HS-27A (cell line): ENCODE measurements at regions not wholly inside any gene's neighbourhood (a gene's known extent, or its start where the extent isn't known, plus 50 kb on each side); places are given as distances from the start of the nearest gene placed in this dataset.

ENCODE experiments used
- DNase-seq: peaks from one replicate; pipeline ENCODE4 v3.0.0-alpha.2; 2012; ENCODE audit warnings: low read depth, missing footprints

- no peak for DNase-seq
These were observed 353.0 kb downstream of the IDS start for GRCh38 chrX:149151805-149152757.

- no peak for DNase-seq
These were observed 359.2 kb downstream of the IDS start for GRCh38 chrX:149145845-149146285.

GRCh38 chrX:149131774-149132173, 373.3 kb downstream of the IDS start:
- DNase-seq: no peak

- no peak for DNase-seq
These were observed 375.3 kb downstream of the IDS start for GRCh38 chrX:149129767-149130166.

- DNase-seq: no peak
These were observed 380.5 kb downstream of the IDS start for GRCh38 chrX:149124526-149125108.

GRCh38 chrX:149121206-149121920, 383.7 kb downstream of the IDS start:
- DNase-seq: no peak

GRCh38 chrX:149120459-149120858, 384.6 kb downstream of the IDS start:
- no peak for DNase-seq

- DNase-seq: no peak
These were observed 390.2 kb downstream of the IDS start for GRCh38 chrX:149114874-149115273.

GRCh38 chrX:149114001-149114400, 391.1 kb downstream of the IDS start:
- no peak for DNase-seq

GRCh38 chrX:149097786-149098185, 407.3 kb downstream of the IDS start:
- no peak for DNase-seq

- no peak for DNase-seq
These were observed 412.9 kb downstream of the IDS start for GRCh38 chrX:149092179-149092578.

- no peak for DNase-seq
These were observed 425.2 kb downstream of the IDS start for GRCh38 chrX:149079805-149080406.

- no peak for DNase-seq
These were observed 430.7 kb downstream of the IDS start for GRCh38 chrX:149074398-149074797.

GRCh38 chrX:149073479-149073878, 431.6 kb downstream of the IDS start:
- DNase-seq: no peak

GRCh38 chrX:149069899-149070298, 435.2 kb downstream of the IDS start:
- no peak for DNase-seq

GRCh38 chrX:149060921-149061320, 444.2 kb downstream of the IDS start:
- DNase-seq: no peak
